Body of pancreas (tissue), 4 donors: ENCODE measurements at regions not wholly inside any gene's neighbourhood (a gene's known extent, or its start where the extent isn't known, plus 50 kb on each side); places are given as distances from the start of the nearest gene placed in this dataset.

Experiments used
- POLR2A ChIP-seq, 3 donors: fragments of 450-650 bp; IDR thresholded peaks; one replicate each; pipeline ENCODE4 v1.6.1; 2016; ENCODE audit warnings: antibody characterized with exemption in 3 of 3, mild to moderate bottlenecking in 2 of 3
- TF ChIP-seq, protein P1 (sequence below), 7 experiments: fragments of 450-650 bp in 4 of 7; fragments of 200-600 bp in 3 of 7; sonication (generic) in 3 of 7; IDR thresholded peaks; one replicate each; pipeline ENCODE4 v1.5.1; 2016 to 2019; ENCODE audit warnings: antibody characterized with exemption in 7 of 7

DNA sequence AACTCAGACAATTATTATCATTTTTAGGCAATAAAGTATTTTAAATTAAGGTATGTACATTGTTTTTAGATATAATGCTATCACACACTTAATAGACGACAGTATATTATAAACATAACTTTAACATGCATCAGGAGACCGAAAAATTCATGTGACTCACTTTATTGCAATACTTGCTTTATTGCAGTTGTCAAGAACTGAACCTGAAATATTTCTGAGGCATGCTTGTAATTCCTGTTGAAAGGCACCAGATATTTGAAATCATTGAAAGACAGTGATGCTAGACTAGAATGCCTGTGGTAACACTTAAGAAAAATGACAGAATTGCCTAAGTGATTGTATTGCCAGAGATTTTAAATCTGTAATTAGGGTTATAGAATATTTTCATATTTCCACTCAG is 175.6 kb upstream of the MAGEB2 start:
- TF ChIP-seq, protein P1, sequence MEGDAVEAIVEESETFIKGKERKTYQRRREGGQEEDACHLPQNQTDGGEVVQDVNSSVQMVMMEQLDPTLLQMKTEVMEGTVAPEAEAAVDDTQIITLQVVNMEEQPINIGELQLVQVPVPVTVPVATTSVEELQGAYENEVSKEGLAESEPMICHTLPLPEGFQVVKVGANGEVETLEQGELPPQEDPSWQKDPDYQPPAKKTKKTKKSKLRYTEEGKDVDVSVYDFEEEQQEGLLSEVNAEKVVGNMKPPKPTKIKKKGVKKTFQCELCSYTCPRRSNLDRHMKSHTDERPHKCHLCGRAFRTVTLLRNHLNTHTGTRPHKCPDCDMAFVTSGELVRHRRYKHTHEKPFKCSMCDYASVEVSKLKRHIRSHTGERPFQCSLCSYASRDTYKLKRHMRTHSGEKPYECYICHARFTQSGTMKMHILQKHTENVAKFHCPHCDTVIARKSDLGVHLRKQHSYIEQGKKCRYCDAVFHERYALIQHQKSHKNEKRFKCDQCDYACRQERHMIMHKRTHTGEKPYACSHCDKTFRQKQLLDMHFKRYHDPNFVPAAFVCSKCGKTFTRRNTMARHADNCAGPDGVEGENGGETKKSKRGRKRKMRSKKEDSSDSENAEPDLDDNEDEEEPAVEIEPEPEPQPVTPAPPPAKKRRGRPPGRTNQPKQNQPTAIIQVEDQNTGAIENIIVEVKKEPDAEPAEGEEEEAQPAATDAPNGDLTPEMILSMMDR (IDR thresholded peaks at IDR 0.05) = no peak
- TF ChIP-seq POLR2A (IDR thresholded peaks at IDR 0.05) = no peak
